HEK293T (cell line): ENCODE measurements at regions not wholly inside any gene's neighbourhood (a gene's known extent, or its start where the extent isn't known, plus 50 kb on each side); places are given as distances from the start of the nearest gene placed in this dataset.

ENCODE experiments used
- BHLHE40 ChIP-seq: fragments of 450-650 bp; IDR thresholded peaks from 2 replicates; pipeline ENCODE4 v1.6.1; 2016; ENCODE audit warnings: mild to moderate bottlenecking, moderate library complexity, borderline replicate concordance
- CTBP1 ChIP-seq: fragments of 450-650 bp; IDR thresholded peaks from 2 replicates; pipeline ENCODE4 v1.6.1; 2016; ENCODE audit warnings: borderline replicate concordance
- HDGF ChIP-seq: fragments of 450-650 bp; IDR thresholded peaks from 2 replicates; pipeline ENCODE4 v1.6.1; 2017; ENCODE audit warnings: antibody characterized with exemption, borderline replicate concordance
- L3MBTL2 ChIP-seq: fragments of 450-650 bp; conservative IDR thresholded peaks from 2 replicates; pipeline ENCODE4 v1.6.1; 2016; ENCODE audit warnings: mild to moderate bottlenecking
- LEF1 ChIP-seq: fragments of 450-650 bp; IDR thresholded peaks from 2 replicates; pipeline ENCODE4 v1.6.1; 2017; ENCODE audit warnings: mild to moderate bottlenecking, borderline replicate concordance
- NFRKB ChIP-seq: fragments of 450-650 bp; IDR thresholded peaks from 2 replicates; pipeline ENCODE4 v1.6.1; 2016; ENCODE audit warnings: mild to moderate bottlenecking, moderate library complexity
- SP1 ChIP-seq: fragments of 450-650 bp; IDR thresholded peaks from 2 replicates; pipeline ENCODE4 v1.6.1; 2017
- SUZ12 ChIP-seq: fragments of 450-650 bp; IDR thresholded peaks from 2 replicates; pipeline ENCODE4 v1.6.1; 2016; ENCODE audit warnings: mild to moderate bottlenecking
- ZNF384 ChIP-seq: fragments of 450-650 bp; IDR thresholded peaks from 2 replicates; pipeline ENCODE4 v1.6.1; 2016

DNA sequence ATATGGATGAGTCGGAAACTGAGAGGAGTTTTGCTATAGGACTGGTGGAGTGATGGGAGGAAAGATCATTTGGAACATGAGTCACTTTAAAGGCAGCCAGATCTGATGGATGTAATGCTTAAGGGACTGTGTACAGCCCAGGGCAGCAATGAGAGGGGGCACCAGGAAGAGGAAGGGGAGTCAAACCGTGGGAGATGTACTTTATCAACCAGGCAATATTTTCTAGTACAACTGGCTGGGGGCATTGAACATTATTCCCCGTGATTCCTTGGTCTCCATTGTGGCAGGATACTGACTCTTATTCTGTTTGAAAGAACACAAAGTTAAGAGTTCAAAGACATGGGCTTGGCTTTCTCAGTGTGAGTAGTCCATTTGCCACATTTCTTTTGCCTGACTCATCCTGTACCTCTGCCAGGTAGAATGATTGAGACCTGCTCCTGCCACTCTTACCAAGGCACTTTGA, 268.2 kb upstream of the NR5A2 start:
- TF ChIP-seq ZNF384 (no peak), CTBP1 (no peak), SP1 (no peak), SUZ12 (no peak), NFRKB (no peak), HDGF (no peak), BHLHE40 (no peak), L3MBTL2 (no peak), LEF1 (no peak)
